Progenitor cell of endocrine pancreas (in vitro differentiated cells): ENCODE measurements at regions not wholly inside any gene's neighbourhood (a gene's known extent, or its start where the extent isn't known, plus 50 kb on each side); places are given as distances from the start of the nearest gene placed in this dataset.

Source experiments
- DNase-seq: peaks from one replicate; pipeline ENCODE4 v3.0.0; 2021; ENCODE audit warnings: low spot score; ENCODE audit not compliant: unreplicated experiment
- H3K27ac Mint-ChIP-seq: 2 replicates; pipeline ENCODE4 v1.8.0; 2021; ENCODE audit warnings: mild to moderate bottlenecking, moderate library complexity, mixed read lengths
- H3K27me3 Mint-ChIP-seq: 2 replicates; pipeline ENCODE4 v1.8.0; 2021; ENCODE audit warnings: mixed read lengths
- H3K36me3 Mint-ChIP-seq: 2 replicates; pipeline ENCODE4 v1.8.0; 2022; ENCODE audit warnings: mixed read lengths; ENCODE audit not compliant: insufficient read depth
- H3K4me1 Mint-ChIP-seq: 2 replicates; pipeline ENCODE4 v1.8.0; 2021; ENCODE audit warnings: low read depth, mixed read lengths
- H3K4me3 Mint-ChIP-seq: 2 replicates; pipeline ENCODE4 v1.8.0; 2021; ENCODE audit warnings: low read depth, mild to moderate bottlenecking, moderate library complexity, mixed read lengths
- H3K9me3 Mint-ChIP-seq: 2 replicates; pipeline ENCODE4 v1.8.0; 2021; ENCODE audit warnings: low read depth, mixed read lengths
- CTCF ChIP-seq: fragments of 200-600 bp; sonication (generic); IDR thresholded peaks from one replicate; pipeline ENCODE4 v1.5.0; 2021; ENCODE audit warnings: antibody characterized with exemption, mild to moderate bottlenecking; ENCODE audit not compliant: unreplicated experiment

GRCh38 chr20:60168963-60169362 is 210.7 kb downstream of the CDH26 start:
- no peak overlapping the region for H3K4me3 Mint-ChIP-seq
- H3K4me1 Mint-ChIP-seq: no peaks in the 10 kb centered on the region
- TF ChIP-seq CTCF: no peak
- no peaks in the 10 kb centered on the region for H3K36me3 Mint-ChIP-seq
- DNase-seq: no peak
- H3K9me3 Mint-ChIP-seq: no peaks in the 10 kb centered on the region
- peaks cover 2% of the 10 kb centered on the region for H3K27me3 Mint-ChIP-seq
- H3K27ac Mint-ChIP-seq: no peak overlapping the region

- Mint-ChIP-seq H3K36me3 (no peaks in the 10 kb centered on the region), H3K27me3 (no peaks in the 10 kb centered on the region), H3K9me3 (no peaks in the 10 kb centered on the region), H3K4me3 (no peak overlapping the region), H3K4me1 (no peaks in the 10 kb centered on the region), H3K27ac (no peak overlapping the region)
- no peak for TF ChIP-seq CTCF
- DNase-seq: no peak
Observed at GRCh38 chr20:60170116-60170515, 211.9 kb downstream of the CDH26 start.

GRCh38 chr20:60171313-60171712 is 213.1 kb downstream of the CDH26 start:
- Mint-ChIP-seq H3K9me3 (peaks cover 5% of the 10 kb centered on the region), H3K27me3 (peaks cover 4% of the 10 kb centered on the region), H3K36me3 (no peaks in the 10 kb centered on the region), H3K4me1 (no peaks in the 10 kb centered on the region), H3K27ac (no peak overlapping the region), H3K4me3 (no peak overlapping the region)
- DNase-seq: no peak
- no peak for TF ChIP-seq CTCF

- no peak overlapping the region for H3K4me3 Mint-ChIP-seq
- TF ChIP-seq CTCF: no peak
- peaks cover 5% of the 10 kb centered on the region for H3K9me3 Mint-ChIP-seq
- no peak overlapping the region for H3K27ac Mint-ChIP-seq
- peaks cover 4% of the 10 kb centered on the region for H3K27me3 Mint-ChIP-seq
- DNase-seq: no peak
- no peaks in the 10 kb centered on the region for H3K36me3 Mint-ChIP-seq
- no peaks in the 10 kb centered on the region for H3K4me1 Mint-ChIP-seq
Observed at GRCh38 chr20:60171738-60172137, 213.5 kb downstream of the CDH26 start.

- H3K27me3 Mint-ChIP-seq: peaks cover 4% of the 10 kb centered on the region
- H3K9me3 Mint-ChIP-seq: peaks cover 5% of the 10 kb centered on the region
- no peak for DNase-seq
- TF ChIP-seq CTCF: no peak
- no peaks in the 10 kb centered on the region for H3K36me3 Mint-ChIP-seq
- H3K4me3 Mint-ChIP-seq: no peak overlapping the region
- no peak overlapping the region for H3K27ac Mint-ChIP-seq
- no peaks in the 10 kb centered on the region for H3K4me1 Mint-ChIP-seq
Observed at GRCh38 chr20:60172346-60172984, 214.2 kb downstream of the CDH26 start.
